ENCODE measurements at regions not wholly inside any gene's neighbourhood (a gene's known extent, or its start where the extent isn't known, plus 50 kb on each side); places are given as distances from the start of the nearest gene placed in this dataset.

DNA sequence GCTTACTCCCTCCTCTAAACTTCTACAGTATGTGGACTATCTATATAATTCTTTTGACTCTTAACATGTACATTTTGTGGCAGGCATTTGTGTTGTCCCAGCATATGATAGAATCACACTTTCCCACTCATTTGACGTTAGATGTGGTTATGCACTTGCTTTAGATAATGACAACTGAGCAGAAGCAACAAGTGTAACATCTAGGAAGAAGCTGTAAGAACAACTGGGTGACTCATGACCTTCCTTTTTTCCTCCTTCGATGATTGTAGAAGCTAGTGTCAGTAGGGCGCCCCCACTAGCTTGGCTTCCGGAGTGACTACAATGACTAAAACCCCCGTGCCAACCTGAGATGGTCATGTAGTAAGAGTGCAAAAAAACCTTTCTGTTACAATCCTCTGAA is 74.6 kb upstream of the CEP85L start:
- TF ChIP-seq CTCF (IDR thresholded peaks at IDR 0.05) (no peak), POLR2A (IDR thresholded peaks at IDR 0.05) (no peak), EP300 (IDR thresholded peaks at IDR 0.05) (no peak)

Data from ovary (tissue), 3 donors.